Neural cell (in vitro differentiated cells): ENCODE measurements at regions not wholly inside any gene's neighbourhood (a gene's known extent, or its start where the extent isn't known, plus 50 kb on each side); places are given as distances from the start of the nearest gene placed in this dataset.

Source experiments
- H2AFZ ChIP-seq: fragments of 200-600, 300-800 bp; sonication (generic), shearing (Covaris generic); 2 replicates; pipeline ENCODE4 v1.6.0; 2014; ENCODE audit warnings: low read depth, mild to moderate bottlenecking, antibody characterized with exemption, low read length, moderate library complexity
- H3F3A ChIP-seq: fragments of 200-600 bp; shearing (Covaris generic); 2 replicates; pipeline ENCODE4 v1.6.1; 2016; ENCODE audit warnings: mild to moderate bottlenecking, moderate library complexity, mixed read lengths, antibody characterized with exemption, low read length; ENCODE audit not compliant: insufficient read depth, poor library complexity, severe bottlenecking
- H3K27ac ChIP-seq: fragments of 200-600, 300-800 bp; sonication (generic), shearing (Covaris generic); 2 replicates; pipeline ENCODE4 v1.5.1; 2014; ENCODE audit warnings: mild to moderate bottlenecking, low read length, moderate library complexity
- H3K27me3 ChIP-seq: fragments of 300-800, 200-600 bp; sonication (generic), shearing (Covaris generic); 2 replicates; pipeline ENCODE4 v1.6.0; 2014; ENCODE audit warnings: mild to moderate bottlenecking, low read depth, low read length, moderate library complexity; ENCODE audit not compliant: insufficient read depth
- H3K36me3 ChIP-seq: fragments of 300-800, 200-600 bp; sonication (generic), shearing (Covaris generic); 2 replicates; pipeline ENCODE4 v1.5.1; 2014; ENCODE audit warnings: mild to moderate bottlenecking, antibody characterized with exemption, low read length, moderate library complexity; ENCODE audit not compliant: insufficient read depth
- H3K4me2 ChIP-seq: fragments of 300-800, 200-600 bp; sonication (generic), shearing (Covaris generic); 2 replicates; pipeline ENCODE4 v1.6.0; 2014; ENCODE audit warnings: mild to moderate bottlenecking, low read length
- H3K4me3 ChIP-seq: fragments of 300-800, 200-600 bp; sonication (generic), shearing (Covaris generic); 2 replicates; pipeline ENCODE4 v1.5.1; 2014; ENCODE audit warnings: mild to moderate bottlenecking, low read length, moderate library complexity
- H3K79me2 ChIP-seq: fragments of 200-600 bp; shearing (Covaris generic); replicated peaks from 2 replicates; pipeline ENCODE4 v1.6.0; 2014; ENCODE audit warnings: mild to moderate bottlenecking, low read length, moderate library complexity; ENCODE audit not compliant: insufficient read depth
- H3K9ac ChIP-seq: fragments of 300-800, 200-600 bp; sonication (generic), shearing (Covaris generic); 2 replicates; pipeline ENCODE4 v1.6.1; 2016; ENCODE audit warnings: mild to moderate bottlenecking, low read length, mixed read lengths
- H3K9me2 ChIP-seq: fragments of 200-600 bp; shearing (Covaris generic); 2 replicates; pipeline ENCODE4 v1.6.1; 2016; ENCODE audit warnings: mild to moderate bottlenecking, low read length, mixed read lengths; ENCODE audit not compliant: insufficient read depth
- H3K9me3 ChIP-seq: fragments of 200-600, 300-800 bp; sonication (generic), shearing (Covaris generic); 2 replicates; pipeline ENCODE4 v1.6.1; 2016; ENCODE audit warnings: mild to moderate bottlenecking, mixed run types, low read length, moderate library complexity, mixed read lengths
- H4K20me1 ChIP-seq: fragments of 200-600 bp; shearing (Covaris generic); 2 replicates; pipeline ENCODE4 v1.6.1; 2016; ENCODE audit warnings: mild to moderate bottlenecking, mixed run types; ENCODE audit not compliant: insufficient read depth
- CTCF ChIP-seq: fragments of 450-650 bp; IDR thresholded peaks from 2 replicates; pipeline ENCODE4 v1.5.1; 2014; ENCODE audit warnings: antibody characterized with exemption, mild to moderate bottlenecking, moderate library complexity; ENCODE audit not compliant: poor library complexity, severe bottlenecking
- EP300 ChIP-seq: fragments of 450-650 bp; conservative IDR thresholded peaks from 2 replicates; pipeline ENCODE4 v1.6.1; 2014; ENCODE audit warnings: antibody characterized with exemption, mild to moderate bottlenecking, moderate library complexity; ENCODE audit not compliant: poor library complexity, severe bottlenecking
- EZH2 ChIP-seq: fragments of 200-600, 300-800 bp; shearing (Covaris generic), sonication (generic); IDR thresholded peaks from 2 replicates; pipeline ENCODE4 v1.6.1; 2014; ENCODE audit warnings: antibody characterized with exemption, low read length, borderline replicate concordance, mild to moderate bottlenecking; ENCODE audit not compliant: insufficient read depth, poor library complexity, severe bottlenecking
- MXI1 ChIP-seq: fragments of 450-650 bp; conservative IDR thresholded peaks from 2 replicates; pipeline ENCODE4 v1.6.1; 2014; ENCODE audit warnings: antibody characterized with exemption, mild to moderate bottlenecking; ENCODE audit not compliant: poor library complexity, severe bottlenecking
- POLR2AphosphoS5 ChIP-seq: IDR thresholded peaks from 2 replicates; pipeline ENCODE4 v1.6.1; 2012
- RAD21 ChIP-seq: fragments of 450-650 bp; conservative IDR thresholded peaks from 2 replicates; pipeline ENCODE4 v1.6.1; 2014; ENCODE audit warnings: antibody characterized with exemption, mild to moderate bottlenecking, moderate library complexity
- REST ChIP-seq: IDR thresholded peaks from 2 replicates; pipeline ENCODE4 v1.6.1; 2012; ENCODE audit warnings: borderline replicate concordance
- SMC3 ChIP-seq: fragments of 450-650 bp; conservative IDR thresholded peaks from 2 replicates; pipeline ENCODE4 v1.6.1; 2014; ENCODE audit warnings: antibody characterized with exemption, mild to moderate bottlenecking, moderate library complexity; ENCODE audit not compliant: poor library complexity
- TAF1 ChIP-seq: IDR thresholded peaks from 2 replicates; pipeline ENCODE4 v1.6.1; 2012; ENCODE audit warnings: low read depth

DNA sequence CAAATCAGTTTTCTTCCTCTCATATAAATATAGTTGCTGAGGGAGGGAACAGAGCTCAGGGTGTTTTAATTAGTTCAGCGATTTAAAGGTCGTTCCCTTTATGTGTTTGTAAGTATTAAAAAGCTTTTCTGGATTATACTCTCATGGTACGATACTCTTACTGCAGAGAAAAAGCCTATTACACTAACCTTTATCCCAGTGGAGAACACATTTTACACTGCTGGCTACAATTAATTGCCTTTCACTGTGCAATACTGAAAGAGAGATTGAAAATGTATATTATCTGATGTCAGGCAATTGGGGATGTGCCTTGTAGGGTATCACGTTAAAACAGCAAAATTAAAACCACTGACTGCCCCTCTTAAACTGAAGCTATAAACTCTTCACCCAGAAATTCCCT lies 526.9 kb upstream of the SGCG start:
- Histone ChIP-seq H3K9me2 (no peaks in the 10 kb centered on the region), H3K36me3 (no peaks in the 10 kb centered on the region), H3K27ac (no peak overlapping the region), H3K4me3 (no peak overlapping the region), H3K9me3 (no peaks in the 10 kb centered on the region), H3K79me2 (no peaks in the 10 kb centered on the region), H4K20me1 (no peaks in the 10 kb centered on the region), H3K9ac (no peak overlapping the region), H3K27me3 (no peaks in the 10 kb centered on the region), H3F3A (no peaks in the 10 kb centered on the region), H3K4me2 (no peak overlapping the region), H2AFZ (no peak overlapping the region)
- TF ChIP-seq RAD21 (no peak), MXI1 (no peak), SMC3 (no peak), REST (no peak), EZH2 (no peak), TAF1 (no peak), EP300 (no peak), CTCF (no peak), POLR2AphosphoS5 (no peak)

DNA sequence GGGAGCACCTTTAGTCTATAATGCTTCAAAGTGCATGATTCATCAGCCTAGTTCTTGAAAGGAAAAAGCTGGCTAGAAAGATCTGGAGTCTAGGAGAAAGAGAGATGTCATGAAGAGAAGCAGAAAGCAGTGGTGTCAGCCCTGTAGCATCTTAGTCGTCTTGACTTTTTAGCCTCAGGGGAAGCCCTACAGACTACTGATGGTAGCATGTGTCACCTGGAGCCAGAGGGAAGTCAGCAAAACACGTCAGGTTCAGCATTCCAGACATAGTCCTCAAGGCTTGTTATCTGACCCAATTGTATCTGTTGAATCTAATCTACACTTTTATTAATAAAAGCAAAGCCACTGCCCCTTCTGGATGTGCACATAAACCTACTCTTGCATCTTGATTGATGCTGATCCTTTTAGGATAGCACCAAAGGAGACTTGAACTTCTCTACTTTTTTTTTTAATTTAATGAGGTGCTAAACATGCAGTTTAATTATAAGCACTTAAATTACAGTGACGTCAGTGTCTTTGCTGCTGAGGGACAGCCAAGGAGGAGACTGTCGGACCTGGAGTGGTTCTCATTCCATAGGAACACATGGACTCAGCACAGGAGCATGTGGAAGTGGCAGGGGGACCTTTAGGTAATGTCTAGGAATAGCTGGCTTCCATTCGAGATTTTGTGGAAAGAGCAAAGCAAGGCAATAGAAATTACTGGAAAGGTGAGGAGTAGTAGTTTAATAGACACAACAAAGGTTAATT lies 525.5 kb upstream of the SGCG start:
- no peaks in the 10 kb centered on the region for H4K20me1 ChIP-seq
- H3K79me2 ChIP-seq: no peaks in the 10 kb centered on the region
- H3K9ac ChIP-seq: no peak overlapping the region
- no peak for TF ChIP-seq EZH2
- TF ChIP-seq SMC3: no peak
- no peak for TF ChIP-seq CTCF
- H3K4me3 ChIP-seq: no peak overlapping the region
- no peak overlapping the region for H3K4me2 ChIP-seq
- no peak overlapping the region for H2AFZ ChIP-seq
- no peak overlapping the region for H3K27ac ChIP-seq
- no peaks in the 10 kb centered on the region for H3K9me3 ChIP-seq
- no peaks in the 10 kb centered on the region for H3K9me2 ChIP-seq
- H3K36me3 ChIP-seq: no peaks in the 10 kb centered on the region
- no peaks in the 10 kb centered on the region for H3K27me3 ChIP-seq
- H3F3A ChIP-seq: no peaks in the 10 kb centered on the region
